ENCODE measurements at regions not wholly inside any gene's neighbourhood (a gene's known extent, or its start where the extent isn't known, plus 50 kb on each side); places are given as distances from the start of the nearest gene placed in this dataset.

- no peak for DNase-seq
- WGBS (ENCODE audit: low lambda C conversion rate), result 46% methylated on average over 4 of the region's 5 CpGs
- H3K4me2 ChIP-seq, result no peak overlapping the region
- H3K9me3 ChIP-seq, result no peaks in the 10 kb centered on the region
- H3K4me3 ChIP-seq (ENCODE audit: low read depth in 2 of 2, low read length in 1 of 2), result no peak overlapping the region
- no peak overlapping the region for H3K9ac ChIP-seq
- no peaks in the 10 kb centered on the region for H4K20me1 ChIP-seq (ENCODE audit: insufficient read depth)
- H3F3A ChIP-seq (replicated peaks; ENCODE audit: insufficient read depth), result peaks cover 4% of the 10 kb centered on the region
- no peaks in the 10 kb centered on the region for H3K79me2 ChIP-seq (ENCODE audit: insufficient read depth)
- ChIA-PET POLR2A (no interaction called here), CTCF (interaction anchor here (1.0 to 5.5 kb wide), 5 partner anchors 7 to 179 kb away, joined by 3 to 59 read pairs (median 6); no protein-coding TSS in a partner anchor)
- H2AFZ ChIP-seq (ENCODE audit: low read depth), result no peak overlapping the region
- H3K27me3 ChIP-seq (ENCODE audit: insufficient read depth), result no peaks in the 10 kb centered on the region
- no peaks in the 10 kb centered on the region for H3K9me2 ChIP-seq
- no peaks in the 10 kb centered on the region for H3K4me1 ChIP-seq (ENCODE audit: control insufficient read depth in 1 of 2, insufficient read depth in 2 of 2, low read depth in 1 of 2, low read length in 1 of 2)
- no peak overlapping the region for H3K27ac ChIP-seq (ENCODE audit: low read depth in 2 of 2, low read length in 1 of 2)
- H3K36me3 ChIP-seq (replicated peaks in 1 of 2; ENCODE audit: control insufficient read depth in 1 of 2, insufficient read depth in 2 of 2, low read length in 1 of 2), result no peaks in the 10 kb centered on the region
- no peak for TF ChIP-seq MAX (IDR thresholded peaks at IDR 0.05; ENCODE audit: low read depth)
- TF ChIP-seq, protein P1, sequence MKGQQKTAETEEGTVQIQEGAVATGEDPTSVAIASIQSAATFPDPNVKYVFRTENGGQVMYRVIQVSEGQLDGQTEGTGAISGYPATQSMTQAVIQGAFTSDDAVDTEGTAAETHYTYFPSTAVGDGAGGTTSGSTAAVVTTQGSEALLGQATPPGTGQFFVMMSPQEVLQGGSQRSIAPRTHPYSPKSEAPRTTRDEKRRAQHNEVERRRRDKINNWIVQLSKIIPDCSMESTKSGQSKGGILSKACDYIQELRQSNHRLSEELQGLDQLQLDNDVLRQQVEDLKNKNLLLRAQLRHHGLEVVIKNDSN (IDR thresholded peaks at IDR 0.05; ENCODE audit: borderline replicate concordance, low read depth), result no peak
- no peak for TF ChIP-seq ELF1 (IDR thresholded peaks at IDR 0.05)
- TF ChIP-seq RAD21 (IDR thresholded peaks at IDR 0.05; ENCODE audit: low read length), result no peak
- TF ChIP-seq RFX5 (IDR thresholded peaks at IDR 0.05; ENCODE audit: low read length), result no peak
- no peak for TF ChIP-seq FOSL2 (IDR thresholded peaks at IDR 0.05; ENCODE audit: borderline replicate concordance, low read depth)
- TF ChIP-seq MEF2A (IDR thresholded peaks at IDR 0.05; ENCODE audit: borderline replicate concordance, low read depth), result no peak
- no peak for TF ChIP-seq CTCF (IDR thresholded peaks at IDR 0.05)
- TF ChIP-seq FOXM1 (IDR thresholded peaks at IDR 0.05; ENCODE audit: low read depth), result no peak
- TF ChIP-seq PBX3 (IDR thresholded peaks at IDR 0.05), result no peak
- TF ChIP-seq, protein P2, sequence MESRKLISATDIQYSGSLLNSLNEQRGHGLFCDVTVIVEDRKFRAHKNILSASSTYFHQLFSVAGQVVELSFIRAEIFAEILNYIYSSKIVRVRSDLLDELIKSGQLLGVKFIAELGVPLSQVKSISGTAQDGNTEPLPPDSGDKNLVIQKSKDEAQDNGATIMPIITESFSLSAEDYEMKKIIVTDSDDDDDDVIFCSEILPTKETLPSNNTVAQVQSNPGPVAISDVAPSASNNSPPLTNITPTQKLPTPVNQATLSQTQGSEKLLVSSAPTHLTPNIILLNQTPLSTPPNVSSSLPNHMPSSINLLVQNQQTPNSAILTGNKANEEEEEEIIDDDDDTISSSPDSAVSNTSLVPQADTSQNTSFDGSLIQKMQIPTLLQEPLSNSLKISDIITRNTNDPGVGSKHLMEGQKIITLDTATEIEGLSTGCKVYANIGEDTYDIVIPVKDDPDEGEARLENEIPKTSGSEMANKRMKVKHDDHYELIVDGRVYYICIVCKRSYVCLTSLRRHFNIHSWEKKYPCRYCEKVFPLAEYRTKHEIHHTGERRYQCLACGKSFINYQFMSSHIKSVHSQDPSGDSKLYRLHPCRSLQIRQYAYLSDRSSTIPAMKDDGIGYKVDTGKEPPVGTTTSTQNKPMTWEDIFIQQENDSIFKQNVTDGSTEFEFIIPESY (IDR thresholded peaks at IDR 0.05; ENCODE audit: borderline replicate concordance, low read depth), result no peak
Measured at GRCh38 chr7:131683536-131684125, 127.2 kb upstream of the PODXL start.

DNA sequence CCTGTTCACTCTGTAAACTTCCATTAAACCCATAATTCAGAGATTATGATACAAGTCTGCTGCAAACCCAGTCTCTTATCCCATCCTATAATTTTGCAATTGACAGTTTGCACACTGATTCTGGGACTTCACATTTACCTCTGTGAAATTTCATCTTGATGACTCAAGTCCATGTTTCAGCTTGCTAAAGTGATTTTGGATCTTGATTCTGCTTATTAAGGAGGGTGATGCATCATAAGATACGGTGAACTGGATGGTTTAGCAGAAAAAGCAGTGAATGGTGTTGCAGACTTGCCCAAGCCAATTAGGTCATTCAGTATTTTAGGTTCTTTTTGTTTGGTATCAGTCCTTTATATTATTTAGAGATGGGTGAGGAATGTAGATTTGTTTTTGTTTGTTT, 125.5 kb upstream of the PODXL start:
- H2AFZ ChIP-seq (ENCODE audit: low read depth), result no peak overlapping the region
- H3K4me2 ChIP-seq, result no peak overlapping the region
- peaks cover 5% of the 10 kb centered on the region for H3F3A ChIP-seq (replicated peaks; ENCODE audit: insufficient read depth)
- POLR2A ChIA-PET, result no interaction called here
- 22% methylated on average over 1 of the region's 1 CpG for WGBS (ENCODE audit: low lambda C conversion rate)
- no peak overlapping the region for H3K27ac ChIP-seq (ENCODE audit: low read depth in 2 of 2, low read length in 1 of 2)
- no peak for DNase-seq
- H3K9me2 ChIP-seq, result no peaks in the 10 kb centered on the region
- no peaks in the 10 kb centered on the region for H3K9me3 ChIP-seq
- CTCF ChIA-PET, result interaction anchor here (0.8 to 5.5 kb wide), 2 partner anchors 9 to 177 kb away, joined by 5 to 59 read pairs; no protein-coding TSS in a partner anchor
- no peak overlapping the region for H3K4me3 ChIP-seq (ENCODE audit: low read depth in 2 of 2, low read length in 1 of 2)
- H3K79me2 ChIP-seq (ENCODE audit: insufficient read depth), result no peaks in the 10 kb centered on the region
- no peak overlapping the region for H3K9ac ChIP-seq
- no peaks in the 10 kb centered on the region for H3K27me3 ChIP-seq (ENCODE audit: insufficient read depth)
- H3K36me3 ChIP-seq (replicated peaks in 1 of 2; ENCODE audit: control insufficient read depth in 1 of 2, insufficient read depth in 2 of 2, low read length in 1 of 2), result no peaks in the 10 kb centered on the region
- no peaks in the 10 kb centered on the region for H3K4me1 ChIP-seq (ENCODE audit: control insufficient read depth in 1 of 2, insufficient read depth in 2 of 2, low read depth in 1 of 2, low read length in 1 of 2)
- no peaks in the 10 kb centered on the region for H4K20me1 ChIP-seq (ENCODE audit: insufficient read depth)
- no peak for TF ChIP-seq FOSL2 (IDR thresholded peaks at IDR 0.05; ENCODE audit: borderline replicate concordance, low read depth)
- TF ChIP-seq RXRA (IDR thresholded peaks at IDR 0.05; ENCODE audit: borderline replicate concordance, low read depth), result no peak
- TF ChIP-seq MEF2A (IDR thresholded peaks at IDR 0.05; ENCODE audit: borderline replicate concordance, low read depth), result no peak
- no peak for TF ChIP-seq YY1 (IDR thresholded peaks at IDR 0.05; ENCODE audit: low read depth)
- no peak for TF ChIP-seq ELF1 (IDR thresholded peaks at IDR 0.05)
- TF ChIP-seq SMC3 (IDR thresholded peaks at IDR 0.05; ENCODE audit: low read depth, low read length), result no peak
- no peak for TF ChIP-seq TAF1 (IDR thresholded peaks at IDR 0.05; ENCODE audit: borderline replicate concordance, low read depth, low read length)
- TF ChIP-seq MAX (IDR thresholded peaks at IDR 0.05; ENCODE audit: low read depth), result no peak
- TF ChIP-seq RAD21 (IDR thresholded peaks at IDR 0.05; ENCODE audit: low read length), result no peak
- TF ChIP-seq NRF1 (IDR thresholded peaks at IDR 0.05; ENCODE audit: low read depth, low read length), result no peak
- TF ChIP-seq, protein P3, sequence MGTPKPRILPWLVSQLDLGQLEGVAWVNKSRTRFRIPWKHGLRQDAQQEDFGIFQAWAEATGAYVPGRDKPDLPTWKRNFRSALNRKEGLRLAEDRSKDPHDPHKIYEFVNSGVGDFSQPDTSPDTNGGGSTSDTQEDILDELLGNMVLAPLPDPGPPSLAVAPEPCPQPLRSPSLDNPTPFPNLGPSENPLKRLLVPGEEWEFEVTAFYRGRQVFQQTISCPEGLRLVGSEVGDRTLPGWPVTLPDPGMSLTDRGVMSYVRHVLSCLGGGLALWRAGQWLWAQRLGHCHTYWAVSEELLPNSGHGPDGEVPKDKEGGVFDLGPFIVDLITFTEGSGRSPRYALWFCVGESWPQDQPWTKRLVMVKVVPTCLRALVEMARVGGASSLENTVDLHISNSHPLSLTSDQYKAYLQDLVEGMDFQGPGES (IDR thresholded peaks at IDR 0.05; ENCODE audit: low read depth, low read length), result no peak
- no peak for TF ChIP-seq JUND (IDR thresholded peaks at IDR 0.05)
- TF ChIP-seq FOXM1 (IDR thresholded peaks at IDR 0.05; ENCODE audit: low read depth), result no peak
- no peak for TF ChIP-seq MXI1 (IDR thresholded peaks at IDR 0.05; ENCODE audit: low read depth, low read length)
- TF ChIP-seq FOXJ3 (CRISPR knock-in tag; IDR thresholded peaks at IDR 0.05), result no peak

Measured in SK-N-SH (cell line).